HG03280 (cell line): ENCODE measurements at regions not wholly inside any gene's neighbourhood (a gene's known extent, or its start where the extent isn't known, plus 50 kb on each side); places are given as distances from the start of the nearest gene placed in this dataset.
"Not testable (repeated sequence)": the region's sequence is repeated elsewhere in the genome, so short reads cannot be mapped to it uniquely, and the experiment has no call there.

Experiments
- ATAC-seq: cut with Tn5 transposase; IDR thresholded peaks from one replicate; pipeline ENCODE4 v1.9.1; 2021; ENCODE audit warnings: mild to moderate bottlenecking, moderate library complexity; ENCODE audit not compliant: unreplicated experiment

GRCh38 chr16:66121466-66121865, 245.0 kb upstream of the CDH5 start:
- no peak for ATAC-seq

GRCh38 chr16:66120656-66121055, 245.8 kb upstream of the CDH5 start:
- ATAC-seq, result no peak

GRCh38 chr16:66116163-66117002, 250.1 kb upstream of the CDH5 start:
- no peak for ATAC-seq

GRCh38 chr16:66115373-66115772, 251.1 kb upstream of the CDH5 start:
- no peak for ATAC-seq

GRCh38 chr16:66113223-66113622, 253.3 kb upstream of the CDH5 start:
- ATAC-seq, result no peak

- no peak for ATAC-seq
Measured at GRCh38 chr16:66109677-66110076, 256.8 kb upstream of the CDH5 start.

- no peak for ATAC-seq
Measured at GRCh38 chr16:66107661-66108060, 258.8 kb upstream of the CDH5 start.

- no peak for ATAC-seq
Measured at GRCh38 chr16:66103211-66103610, 263.3 kb upstream of the CDH5 start.

GRCh38 chr16:66099306-66099705, 267.2 kb upstream of the CDH5 start:
- ATAC-seq, result no peak

- no peak for ATAC-seq
Measured at GRCh38 chr16:66097751-66098150, 268.7 kb upstream of the CDH5 start.

- ATAC-seq, result no peak
Measured at GRCh38 chr16:66095676-66096075, 270.8 kb upstream of the CDH5 start.

GRCh38 chr16:66093191-66093590, 273.3 kb upstream of the CDH5 start:
- ATAC-seq, result no peak

GRCh38 chr16:66091471-66091891, 275.0 kb upstream of the CDH5 start:
- no peak for ATAC-seq

- ATAC-seq, result no peak
Measured at GRCh38 chr16:66088681-66089080, 277.8 kb upstream of the CDH5 start.

GRCh38 chr16:66087308-66087707, 279.2 kb upstream of the CDH5 start:
- no peak for ATAC-seq

GRCh38 chr16:66085651-66086050, 280.8 kb upstream of the CDH5 start:
- no peak for ATAC-seq

GRCh38 chr16:66084731-66085130, 281.8 kb upstream of the CDH5 start:
- not testable (repeated sequence) for ATAC-seq

GRCh38 chr16:66084306-66084705, 282.2 kb upstream of the CDH5 start:
- no peak for ATAC-seq

GRCh38 chr16:66083171-66083570, 283.3 kb upstream of the CDH5 start:
- ATAC-seq, result no peak

- ATAC-seq, result no peak
Measured at GRCh38 chr16:66082424-66082823, 284.1 kb upstream of the CDH5 start.

GRCh38 chr16:66081775-66082366, 284.6 kb upstream of the CDH5 start:
- no peak for ATAC-seq

- no peak for ATAC-seq
Measured at GRCh38 chr16:66079671-66080334, 286.7 kb upstream of the CDH5 start.
